WTC11 (cell line): ENCODE measurements at regions not wholly inside any gene's neighbourhood (a gene's known extent, or its start where the extent isn't known, plus 50 kb on each side); places are given as distances from the start of the nearest gene placed in this dataset.

Experiments used
- ATAC-seq: fragments of 200-7000 bp; cut with Tn5 transposase; 2 replicates; pipeline ENCODE4 v1.10.0; 2021; ENCODE audit warnings: mild to moderate bottlenecking, moderate library complexity
- CTCF ChIA-PET: fragments of 300-600 bp; sonication (Branson Sonifier 250); formaldehyde crosslinking; loops from one replicate; lab custom pipeline; 2021; ENCODE audit warnings: antibody characterized with exemption; lab: Charles Lee
- POLR2A ChIA-PET: fragments of 350-600 bp; sonication (Branson Sonifier 250); formaldehyde crosslinking; loops from one replicate; lab custom pipeline; 2021; ENCODE audit warnings: antibody characterized with exemption; lab: Charles Lee
- DNase-seq: peaks from one replicate; pipeline ENCODE4 v3.0.0; 2021; ENCODE audit warnings: low spot score
- H3K27ac Mint-ChIP-seq: 2 replicates; pipeline ENCODE4 v1.8.0; 2021; ENCODE audit warnings: mixed read lengths
- H3K27me3 Mint-ChIP-seq: 2 replicates; pipeline ENCODE4 v1.8.0; 2021; ENCODE audit warnings: low read depth, mild to moderate bottlenecking, moderate library complexity, mixed read lengths
- H3K36me3 Mint-ChIP-seq: 2 replicates; pipeline ENCODE4 v1.8.0; 2021; ENCODE audit warnings: mixed read lengths
- H3K4me1 Mint-ChIP-seq: 2 replicates; pipeline ENCODE4 v1.8.0; 2022; ENCODE audit warnings: mixed read lengths
- H3K4me3 Mint-ChIP-seq: 2 replicates; pipeline ENCODE4 v1.8.0; 2021; ENCODE audit warnings: mild to moderate bottlenecking, moderate library complexity, mixed read lengths
- H3K9me3 Mint-ChIP-seq: 2 replicates; pipeline ENCODE4 v1.8.0; 2021; ENCODE audit warnings: mixed read lengths
- ATF1 ChIP-seq: sonication (generic); formaldehyde crosslinking; IDR thresholded peaks from 2 replicates; pipeline ENCODE4 v1.8.1; 2023; ENCODE audit warnings: mild to moderate bottlenecking, moderate library complexity, missing genetic modification reagents
- ERG ChIP-seq: fragments of 250-450 bp; sonication (Bioruptor Pico); IDR thresholded peaks from 2 replicates; pipeline ENCODE4 v1.8.0; 2021; ENCODE audit warnings: mild to moderate bottlenecking
- HMGA2 ChIP-seq: fragments of 250-450 bp; sonication (Bioruptor Pico); IDR thresholded peaks from 2 replicates; pipeline ENCODE4 v1.4.0; 2021; ENCODE audit warnings: mild to moderate bottlenecking, moderate library complexity
- JAZF1 ChIP-seq: fragments of 250-450 bp; sonication (Bioruptor Pico); IDR thresholded peaks from 2 replicates; pipeline ENCODE4 v1.9.0; 2021; ENCODE audit warnings: moderate library complexity, mild to moderate bottlenecking, inconsistent platforms
- KAT7 ChIP-seq: sonication (generic); formaldehyde crosslinking; IDR thresholded peaks from 2 replicates; pipeline ENCODE4 v1.8.1; 2023; ENCODE audit warnings: missing genetic modification reagents, mild to moderate bottlenecking, borderline replicate concordance
- NR2C2 ChIP-seq: sonication (generic); formaldehyde crosslinking; IDR thresholded peaks from 2 replicates; pipeline ENCODE4 v1.8.0; 2022; ENCODE audit warnings: mild to moderate bottlenecking, missing genetic modification reagents
- RELA ChIP-seq: sonication (generic); formaldehyde crosslinking; IDR thresholded peaks from 2 replicates; pipeline ENCODE4 v1.8.1; 2022; ENCODE audit warnings: missing genetic modification reagents, mild to moderate bottlenecking, borderline replicate concordance
- SP1 ChIP-seq: sonication (generic); formaldehyde crosslinking; conservative IDR thresholded peaks from 2 replicates; pipeline ENCODE4 v1.8.1; 2022; ENCODE audit warnings: missing genetic modification reagents
- USF2 ChIP-seq: sonication (generic); formaldehyde crosslinking; IDR thresholded peaks from 2 replicates; pipeline ENCODE4 v1.8.1; 2023; ENCODE audit warnings: mild to moderate bottlenecking, missing genetic modification reagents, moderate library complexity
- ZNF219 ChIP-seq: sonication (generic); formaldehyde crosslinking; IDR thresholded peaks from 2 replicates; pipeline ENCODE4 v1.8.0; 2023; ENCODE audit warnings: missing genetic modification reagents, mild to moderate bottlenecking, borderline replicate concordance
- ZNF281 ChIP-seq: sonication (generic); formaldehyde crosslinking; IDR thresholded peaks from 2 replicates; pipeline ENCODE4 v1.8.0; 2023; ENCODE audit warnings: mild to moderate bottlenecking, missing genetic modification reagents
- ZNF532 ChIP-seq: fragments of 250-450 bp; sonication (Bioruptor Pico); IDR thresholded peaks from 2 replicates; pipeline ENCODE4 v1.9.0; 2021; ENCODE audit warnings: mild to moderate bottlenecking, borderline replicate concordance

- TF ChIP-seq ZNF281 (CRISPR knock-in tag): no peak
- no peak for TF ChIP-seq ATF1
- TF ChIP-seq NR2C2 (CRISPR knock-in tag): no peak
Observed at GRCh38 chr7:41544241-41544640, 158.6 kb downstream of the INHBA start (continued).

- POLR2A ChIA-PET: no interaction called here
- peaks cover 3% of the 10 kb centered on the region; the same call in 1 of the 2 replicates for H3K27me3 Mint-ChIP-seq
- H3K9me3 Mint-ChIP-seq: peaks cover 7% of the 10 kb centered on the region
Observed at GRCh38 chr7:41540601-41541000, 162.3 kb downstream of the INHBA start.

More at GRCh38 chr7:41540601-41541000, 162.3 kb downstream of the INHBA start:
- H3K4me1 Mint-ChIP-seq: peaks cover 31% of the 10 kb centered on the region
- TF ChIP-seq HMGA2 (CRISPR knock-in tag) (no peak), ZNF532 (CRISPR knock-in tag) (no peak), JAZF1 (CRISPR knock-in tag) (no peak), ZNF219 (CRISPR knock-in tag) (no peak), USF2 (CRISPR knock-in tag) (no peak), ERG (CRISPR knock-in tag) (no peak), RELA (CRISPR knock-in tag) (no peak), KAT7 (no peak), SP1 (CRISPR knock-in tag) (no peak)
- TF ChIP-seq, all 79 proteins: peak for 0
- no peak for DNase-seq
- Mint-ChIP-seq H3K27ac (no peak overlapping the region), H3K4me3 (no peak overlapping the region), H3K36me3 (no peaks in the 10 kb centered on the region)
- CTCF ChIA-PET: no interaction called here
- no peak for ATAC-seq
